Activated B cell treated with CpG ODN at 0.5 μM for 24 hours (primary cell): ENCODE measurements at regions not wholly inside any gene's neighbourhood (a gene's known extent, or its start where the extent isn't known, plus 50 kb on each side); places are given as distances from the start of the nearest gene placed in this dataset.

Experiments
- ATAC-seq: fragments of 200-7000 bp; cut with Tn5 transposase; one replicate; pipeline ENCODE4 v1.10.0; 2021; ENCODE audit warnings: low read depth, mild to moderate bottlenecking, moderate library complexity
- CTCF ChIA-PET: fragments of 350-600 bp; sonication (Branson Sonifier 250); formaldehyde crosslinking; loops from one replicate; lab custom pipeline; 2021; ENCODE audit warnings: antibody characterized with exemption; lab: Charles Lee
- POLR2A ChIA-PET: fragments of 350-600 bp; sonication (Branson Sonifier 250); formaldehyde crosslinking; loops from one replicate; lab custom pipeline; 2021; ENCODE audit warnings: antibody characterized with exemption; lab: Charles Lee
- DNase-seq: peaks from one replicate; pipeline ENCODE4 v3.0.0; 2022
- H3K27ac Mint-ChIP-seq: one replicate; pipeline ENCODE4 v1.8.0; 2020; ENCODE audit warnings: mixed read lengths
- H3K27me3 Mint-ChIP-seq: one replicate; pipeline ENCODE4 v1.8.0; 2021; ENCODE audit warnings: mixed read lengths
- H3K36me3 Mint-ChIP-seq: one replicate; pipeline ENCODE4 v1.8.0; 2021; ENCODE audit warnings: low read depth, mixed read lengths
- H3K4me1 Mint-ChIP-seq: one replicate; pipeline ENCODE4 v1.8.0; 2021; ENCODE audit warnings: mixed read lengths
- H3K4me3 Mint-ChIP-seq: one replicate; pipeline ENCODE4 v1.8.0; 2020; ENCODE audit warnings: mild to moderate bottlenecking, mixed read lengths
- H3K9me3 Mint-ChIP-seq: one replicate; pipeline ENCODE4 v1.8.0; 2020; ENCODE audit warnings: mixed read lengths
- intact Hi-C: fragments of 100-400 bp; cut with micrococcal nuclease; formaldehyde crosslinking; loops from one replicate; pipeline ENCODE4 v1.15.1; 2024
- TF ChIP-seq, protein P1 (sequence below): fragments of 200-600 bp; IDR thresholded peaks from one replicate; pipeline ENCODE4 v1.8.0; 2022; ENCODE audit warnings: antibody characterized with exemption, mild to moderate bottlenecking

DNA sequence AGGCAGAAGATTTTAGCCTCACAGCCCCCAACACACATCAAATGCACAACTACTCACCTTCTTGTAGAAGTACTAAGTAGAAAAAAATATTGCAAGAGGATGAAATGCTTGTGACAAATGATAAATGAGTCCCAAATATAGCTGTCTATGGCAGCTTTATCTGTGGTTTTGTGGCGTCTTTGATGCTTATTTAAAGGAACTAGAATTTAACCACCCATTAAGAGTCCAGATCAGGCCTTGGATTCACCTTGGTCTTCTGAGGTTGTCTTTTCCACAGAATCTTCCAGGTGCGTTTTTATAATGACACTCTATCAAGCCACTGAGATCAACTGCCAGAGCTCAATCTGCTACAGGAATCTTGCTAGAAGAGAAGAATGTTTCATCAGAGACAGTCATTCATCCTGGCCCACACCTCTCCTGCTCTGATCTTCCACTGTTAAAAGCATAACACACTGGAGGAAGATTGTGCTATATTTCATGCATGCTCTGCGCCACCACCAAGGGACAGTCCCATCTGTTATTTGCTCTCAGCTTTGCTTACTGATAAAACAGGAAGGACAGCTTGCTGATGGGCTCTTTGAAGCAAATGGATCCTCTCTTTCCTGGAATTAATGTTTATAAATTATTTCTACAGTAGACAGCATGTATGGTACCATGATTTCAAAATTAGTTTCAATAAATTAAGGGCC lies 144.1 kb downstream of the SLC7A11 start:
- no peaks in the 10 kb centered on the region for H3K36me3 Mint-ChIP-seq
- intact Hi-C loops = loop anchor here (10.0 kb wide), 1 partner anchor 777 kb away; no protein-coding TSS in a partner anchor
- CTCF ChIA-PET = interaction anchor here (4.6 kb wide), 1 partner anchor 8 kb away, joined by 21 read pairs; no protein-coding TSS in a partner anchor
- DNase-seq = no peak
- TF ChIP-seq, protein P1, sequence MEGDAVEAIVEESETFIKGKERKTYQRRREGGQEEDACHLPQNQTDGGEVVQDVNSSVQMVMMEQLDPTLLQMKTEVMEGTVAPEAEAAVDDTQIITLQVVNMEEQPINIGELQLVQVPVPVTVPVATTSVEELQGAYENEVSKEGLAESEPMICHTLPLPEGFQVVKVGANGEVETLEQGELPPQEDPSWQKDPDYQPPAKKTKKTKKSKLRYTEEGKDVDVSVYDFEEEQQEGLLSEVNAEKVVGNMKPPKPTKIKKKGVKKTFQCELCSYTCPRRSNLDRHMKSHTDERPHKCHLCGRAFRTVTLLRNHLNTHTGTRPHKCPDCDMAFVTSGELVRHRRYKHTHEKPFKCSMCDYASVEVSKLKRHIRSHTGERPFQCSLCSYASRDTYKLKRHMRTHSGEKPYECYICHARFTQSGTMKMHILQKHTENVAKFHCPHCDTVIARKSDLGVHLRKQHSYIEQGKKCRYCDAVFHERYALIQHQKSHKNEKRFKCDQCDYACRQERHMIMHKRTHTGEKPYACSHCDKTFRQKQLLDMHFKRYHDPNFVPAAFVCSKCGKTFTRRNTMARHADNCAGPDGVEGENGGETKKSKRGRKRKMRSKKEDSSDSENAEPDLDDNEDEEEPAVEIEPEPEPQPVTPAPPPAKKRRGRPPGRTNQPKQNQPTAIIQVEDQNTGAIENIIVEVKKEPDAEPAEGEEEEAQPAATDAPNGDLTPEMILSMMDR = no peak
- POLR2A ChIA-PET = no interaction called here
- no peak overlapping the region for H3K27ac Mint-ChIP-seq
- H3K27me3 Mint-ChIP-seq = peaks cover 6% of the 10 kb centered on the region
- no peak for ATAC-seq
- no peak overlapping the region for H3K4me3 Mint-ChIP-seq
- no peaks in the 10 kb centered on the region for H3K9me3 Mint-ChIP-seq
- peaks cover 2% of the 10 kb centered on the region for H3K4me1 Mint-ChIP-seq

DNA sequence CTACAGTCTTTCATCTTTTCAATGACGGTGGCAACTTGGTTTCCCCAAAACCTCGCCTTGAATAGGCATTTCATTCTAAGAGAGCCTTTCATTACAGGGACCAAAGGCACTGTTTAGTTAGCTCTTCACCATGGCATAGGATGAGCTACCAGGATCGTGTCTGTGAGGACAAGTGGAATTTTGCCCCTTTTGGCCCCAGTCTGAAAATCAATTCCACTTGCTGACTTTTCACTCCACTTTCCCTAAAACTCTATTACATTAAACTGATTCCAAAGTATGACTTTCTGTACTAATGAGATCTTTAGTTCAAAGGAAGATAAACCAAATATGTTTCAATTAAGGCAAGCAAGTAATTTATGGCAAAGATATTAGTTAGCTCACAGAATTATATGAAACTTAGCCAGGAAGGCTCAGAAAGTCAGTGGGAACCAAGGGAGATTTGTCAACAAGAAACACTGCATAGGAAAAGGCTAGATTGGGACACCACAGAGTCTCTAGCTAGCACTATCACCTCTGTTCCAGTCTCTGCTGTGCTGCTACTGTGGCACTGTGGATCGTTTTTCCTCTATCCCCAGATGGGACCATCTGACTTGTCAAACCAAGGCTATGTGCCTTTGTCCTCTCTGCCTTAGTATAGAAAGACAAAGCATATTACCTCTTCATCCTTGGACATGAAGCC lies 145.6 kb downstream of the SLC7A11 start:
- Mint-ChIP-seq H3K27me3 (peaks cover 10% of the 10 kb centered on the region), H3K4me3 (no peak overlapping the region), H3K4me1 (peaks cover 2% of the 10 kb centered on the region), H3K27ac (no peak overlapping the region), H3K9me3 (no peaks in the 10 kb centered on the region), H3K36me3 (no peaks in the 10 kb centered on the region)
- ChIA-PET POLR2A (no interaction called here), CTCF (no interaction called here)
- no peak for ATAC-seq
- TF ChIP-seq, protein P1 = no peak
- no peak for DNase-seq
- intact Hi-C loops = loop anchor here (10.0 kb wide), 1 partner anchor 778 kb away; no protein-coding TSS in a partner anchor

DNA sequence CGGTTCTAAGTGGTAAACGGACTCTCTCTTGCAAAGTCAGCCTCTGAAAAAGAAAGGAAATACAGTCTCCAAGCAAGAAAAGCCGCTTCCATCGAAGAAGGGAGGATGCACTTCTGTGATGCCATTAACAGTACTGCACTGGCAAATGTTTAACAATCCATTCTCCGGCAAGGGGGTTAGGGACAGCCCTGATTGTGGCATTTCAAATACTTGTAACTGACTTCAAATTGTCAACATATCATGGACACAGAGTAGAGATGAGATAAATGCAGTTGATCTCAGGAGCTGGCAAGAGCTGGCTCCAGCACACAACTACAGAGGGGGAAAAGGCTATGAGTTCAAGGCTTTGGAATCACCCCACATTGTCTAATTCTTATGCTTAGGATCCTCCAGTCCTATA lies 146.8 kb downstream of the SLC7A11 start:
- ChIA-PET CTCF (no interaction called here), POLR2A (no interaction called here)
- no peak for DNase-seq
- intact Hi-C loops = loop anchor here (10.0 kb wide), 1 partner anchor 779 kb away; no protein-coding TSS in a partner anchor
- Mint-ChIP-seq H3K4me3 (no peak overlapping the region), H3K27me3 (peaks cover 12% of the 10 kb centered on the region), H3K27ac (no peak overlapping the region), H3K4me1 (peaks cover 2% of the 10 kb centered on the region), H3K9me3 (no peaks in the 10 kb centered on the region), H3K36me3 (no peaks in the 10 kb centered on the region)
- TF ChIP-seq, protein P1 = no peak
- no peak for ATAC-seq

DNA sequence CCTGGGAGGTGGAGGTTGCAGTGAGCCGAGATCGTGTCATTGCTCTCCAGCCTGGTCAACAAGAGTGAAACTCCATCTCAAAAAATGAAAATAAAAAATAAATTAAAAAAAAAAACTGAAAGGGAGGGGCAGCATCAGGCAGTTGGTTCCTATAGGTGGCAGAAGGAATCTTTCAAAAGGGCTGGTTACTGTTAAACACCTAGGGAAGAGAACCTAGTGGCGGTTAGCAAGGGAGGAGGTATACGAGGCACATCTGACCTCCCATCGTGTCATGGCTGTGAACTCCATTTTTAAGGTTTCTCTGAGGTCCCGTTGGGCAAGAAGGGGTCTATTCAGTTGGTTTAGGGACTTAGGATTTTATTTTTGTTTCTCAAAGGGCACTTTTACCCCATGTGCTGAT lies 150.1 kb downstream of the SLC7A11 start:
- ChIA-PET CTCF (interaction anchor here (2.4 kb wide), 1 partner anchor 55 kb away, joined by 32 read pairs; no protein-coding TSS in a partner anchor), POLR2A (no interaction called here)
- intact Hi-C loops = loop anchor here (10.0 kb wide), 1 partner anchor 783 kb away; no protein-coding TSS in a partner anchor
- H3K36me3 Mint-ChIP-seq = no peaks in the 10 kb centered on the region
- no peak for DNase-seq
- TF ChIP-seq, protein P1 = no peak
- H3K27me3 Mint-ChIP-seq = peaks cover 12% of the 10 kb centered on the region
- H3K9me3 Mint-ChIP-seq = no peaks in the 10 kb centered on the region
- no peaks in the 10 kb centered on the region for H3K4me1 Mint-ChIP-seq
- no peak overlapping the region for H3K27ac Mint-ChIP-seq
- H3K4me3 Mint-ChIP-seq = no peak overlapping the region
- no peak for ATAC-seq
